ENCODE measurements at regions not wholly inside any gene's neighbourhood (a gene's known extent, or its start where the extent isn't known, plus 50 kb on each side); places are given as distances from the start of the nearest gene placed in this dataset.
"Not testable (repeated sequence)": the region's sequence is repeated elsewhere in the genome, so short reads cannot be mapped to it uniquely, and the experiment has no call there.

DNA sequence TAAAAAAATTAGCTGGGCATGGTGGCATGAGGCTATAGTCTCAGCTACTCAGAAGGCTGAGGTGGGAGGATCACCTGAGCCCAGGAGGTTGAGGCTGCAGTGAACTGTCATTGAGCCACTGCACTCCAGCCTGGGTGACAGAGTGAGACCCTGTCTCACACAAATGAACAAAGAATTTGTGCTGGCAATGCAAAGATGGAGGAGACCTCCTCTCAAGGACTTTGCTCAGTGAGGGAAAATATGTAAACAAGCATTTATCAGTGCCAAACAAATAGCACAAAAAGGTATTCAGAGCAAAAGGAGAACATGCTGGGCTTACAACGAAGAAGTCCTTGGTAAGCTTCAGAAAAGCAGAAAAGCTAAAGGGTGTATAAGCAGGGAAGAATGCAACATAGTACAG, 113.1 kb upstream of the UMPS start:
- DNase-seq: no peak

DNA sequence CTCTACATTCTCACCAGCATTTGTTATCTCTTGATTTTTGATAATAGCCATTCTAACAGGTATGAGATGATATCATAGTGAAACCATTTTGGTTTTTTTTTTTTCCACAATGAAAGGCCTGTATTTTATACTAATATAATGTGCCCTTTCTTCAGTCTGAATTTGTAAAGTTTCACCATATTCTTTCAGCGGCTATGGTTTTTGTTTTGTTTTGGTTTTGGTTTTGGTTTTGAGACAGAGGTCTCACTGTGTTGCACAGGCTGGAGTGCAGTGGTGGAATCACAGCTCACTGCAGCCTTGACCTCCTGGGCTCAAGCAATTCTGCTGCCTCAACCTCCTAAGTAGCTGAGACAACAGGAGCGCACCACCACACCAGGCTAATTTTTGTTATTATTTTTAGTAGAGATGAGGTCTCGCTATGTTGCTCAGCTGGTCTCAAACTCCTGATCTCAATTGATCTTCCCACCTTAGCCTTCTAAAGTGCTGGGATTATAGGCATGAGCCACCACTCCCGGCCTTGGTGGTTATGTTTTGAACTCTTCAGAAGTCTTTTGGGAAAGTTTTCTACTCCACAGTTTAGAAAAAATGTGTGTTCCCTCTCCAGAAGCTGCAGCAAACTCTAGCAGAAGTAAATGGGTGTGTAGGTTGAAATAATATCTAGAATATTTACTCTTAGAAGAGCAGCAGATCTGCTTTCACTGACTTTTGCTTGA, 110.2 kb upstream of the UMPS start:
- DNase-seq: no peak

DNA sequence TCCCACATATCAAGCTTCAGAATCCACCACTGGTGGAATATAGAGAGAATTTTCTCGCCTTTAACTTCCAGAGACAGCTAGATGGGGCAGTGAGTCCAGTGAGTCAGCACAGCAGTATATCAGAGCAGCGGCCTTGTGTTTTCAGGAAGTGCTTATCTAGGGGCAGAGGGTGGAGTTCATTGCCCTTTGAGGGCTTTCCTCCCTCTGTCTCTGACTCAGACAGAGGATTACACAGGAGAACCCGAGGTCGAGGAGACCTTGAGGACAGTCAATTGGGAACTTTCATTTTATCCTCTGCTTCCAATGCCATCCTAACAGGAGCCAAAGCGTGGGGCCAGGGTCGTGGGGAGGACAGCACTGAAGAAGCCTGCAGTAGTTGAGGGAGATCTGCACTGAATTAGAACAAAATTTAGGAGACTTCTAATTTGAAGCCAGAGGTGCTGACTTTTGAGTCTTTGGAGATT, 109.6 kb upstream of the UMPS start:
- DNase-seq: peak; percentile 28

DNA sequence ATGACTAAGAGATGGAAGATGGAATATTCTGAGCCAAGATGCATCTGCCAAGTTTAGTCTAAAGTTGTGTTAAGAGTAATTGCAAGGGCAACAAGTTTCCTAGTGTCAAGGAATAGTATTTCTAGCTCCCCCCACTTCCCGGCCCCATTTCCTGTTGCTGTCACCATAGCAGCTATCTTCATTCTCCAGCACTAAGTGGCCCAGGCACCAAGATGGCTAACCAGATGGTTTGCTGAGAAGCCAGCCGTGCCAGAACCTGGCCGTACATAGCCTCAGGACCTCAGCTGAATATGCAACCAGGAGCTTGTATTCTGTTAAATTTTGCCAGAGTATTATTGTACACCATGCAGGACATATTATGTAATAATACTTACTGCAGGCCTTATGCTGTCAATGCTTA, 108.8 kb upstream of the UMPS start:
- no peak for DNase-seq

DNA sequence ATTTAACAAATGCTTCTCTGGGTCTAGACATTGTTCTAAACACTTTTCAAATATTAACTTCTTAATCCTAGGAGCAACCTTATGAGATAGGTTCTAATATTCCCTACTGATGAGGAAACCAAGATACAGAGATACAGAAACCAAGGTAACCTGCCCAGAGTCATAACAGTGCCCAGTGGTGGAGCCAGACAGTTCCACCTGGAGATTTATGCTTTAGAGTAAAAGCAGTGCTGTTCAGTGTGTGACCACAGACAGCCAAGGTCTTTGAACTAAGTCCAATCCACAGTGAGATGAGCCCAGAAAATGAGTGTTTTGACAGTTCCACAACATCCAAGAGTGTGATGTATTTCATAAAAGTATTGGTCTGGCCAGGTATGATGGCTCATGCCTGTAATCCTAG, 105.2 kb upstream of the UMPS start:
- DNase-seq: no peak

DNA sequence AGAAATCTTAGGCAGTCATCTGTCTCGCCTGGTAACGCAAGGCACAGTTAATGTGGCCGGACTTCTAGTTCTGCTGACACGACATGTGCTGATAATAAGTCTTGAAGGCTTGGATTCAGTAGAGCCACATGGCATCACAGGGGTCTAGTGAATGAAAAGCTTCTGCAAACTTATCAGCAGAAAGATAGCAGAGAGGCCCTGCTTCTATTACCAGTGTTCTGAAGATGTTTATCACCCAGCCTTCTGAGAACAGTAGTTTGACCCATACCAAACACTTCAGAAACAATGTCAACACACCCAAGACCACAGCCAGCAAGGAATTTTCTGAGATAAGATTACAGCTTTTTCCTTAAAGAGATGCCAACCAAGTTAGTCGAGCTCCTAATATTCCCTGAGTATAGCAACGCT, 102.7 kb upstream of the UMPS start:
- DNase-seq: peak; percentile 42

DNA sequence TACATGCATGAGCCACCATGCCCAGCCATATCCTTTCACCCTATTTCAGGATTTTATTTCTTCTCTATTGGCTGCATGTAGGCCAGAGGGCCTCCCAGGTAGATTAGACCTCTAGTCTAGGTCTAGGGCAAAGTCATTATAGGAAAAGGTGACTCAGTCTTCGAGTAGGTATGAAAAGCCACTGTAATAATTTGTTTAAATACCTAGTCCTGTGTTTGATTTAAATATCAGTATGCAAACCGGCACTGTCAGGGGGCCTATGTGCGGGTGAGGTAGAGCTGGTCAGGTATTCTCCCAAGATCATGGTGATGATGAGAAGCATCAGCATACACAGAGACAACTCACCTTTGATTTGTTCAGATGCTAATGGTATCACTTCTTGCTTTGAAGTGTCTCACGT, 101.4 kb upstream of the UMPS start:
- no peak for DNase-seq

DNA sequence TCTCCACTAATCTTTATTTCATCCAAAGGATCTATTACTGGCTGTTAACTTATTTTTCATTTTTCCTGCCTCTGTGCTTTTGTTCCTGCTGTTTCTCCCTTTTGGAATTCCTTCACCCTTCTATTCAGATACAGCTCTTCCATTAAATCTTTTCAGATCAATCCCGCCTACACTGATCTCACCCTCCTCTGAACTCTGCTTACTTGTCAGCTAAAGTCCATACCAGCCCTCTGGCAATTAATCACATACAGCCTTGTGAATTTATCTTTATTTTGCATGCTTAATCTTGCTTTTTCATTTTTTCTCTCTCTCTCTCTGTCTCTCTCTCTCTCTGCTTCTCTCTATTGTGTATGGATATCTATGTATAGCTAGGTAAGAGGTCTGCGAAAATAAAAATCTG, 100.8 kb upstream of the UMPS start:
- no peak for DNase-seq

DNA sequence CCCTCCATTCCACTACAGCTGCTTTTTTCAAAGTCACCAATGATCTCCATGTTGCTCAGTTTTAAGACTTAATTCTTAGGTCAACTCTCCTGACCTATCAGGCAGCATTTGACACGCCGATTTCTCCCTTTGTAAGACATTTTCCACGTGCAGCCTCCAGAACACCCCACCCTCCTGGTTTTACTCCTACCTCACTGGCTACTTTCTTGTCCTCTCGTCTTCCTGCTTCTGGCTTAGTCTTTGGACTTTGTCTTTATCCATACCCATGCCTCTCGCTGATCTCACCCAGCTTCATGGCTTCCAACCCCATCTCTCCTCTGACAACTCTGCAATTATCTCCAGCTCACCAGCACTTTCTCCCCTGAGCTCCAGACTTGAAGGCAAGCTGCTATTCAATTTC, 99.3 kb upstream of the UMPS start:
- DNase-seq: no peak

DNA sequence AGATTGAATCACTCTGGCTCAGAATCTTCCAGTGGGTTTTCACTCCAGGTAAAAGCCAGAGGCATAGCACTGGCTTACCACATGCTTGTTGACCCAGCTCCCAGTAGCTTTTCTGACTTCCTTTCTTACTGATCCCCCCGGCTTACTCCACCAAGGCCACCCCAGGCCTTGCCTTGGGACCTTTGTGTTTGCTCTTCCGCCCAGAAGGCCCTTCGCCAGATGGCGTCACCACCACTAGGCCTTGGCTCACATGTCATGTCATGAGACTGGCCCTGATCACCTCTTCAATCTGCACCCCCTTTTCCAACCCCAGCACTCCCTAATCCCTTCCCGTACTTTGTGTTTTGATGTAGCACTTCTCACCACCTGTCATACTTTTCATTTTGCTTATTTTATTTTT, 98.5 kb upstream of the UMPS start:
- no peak for DNase-seq

DNA sequence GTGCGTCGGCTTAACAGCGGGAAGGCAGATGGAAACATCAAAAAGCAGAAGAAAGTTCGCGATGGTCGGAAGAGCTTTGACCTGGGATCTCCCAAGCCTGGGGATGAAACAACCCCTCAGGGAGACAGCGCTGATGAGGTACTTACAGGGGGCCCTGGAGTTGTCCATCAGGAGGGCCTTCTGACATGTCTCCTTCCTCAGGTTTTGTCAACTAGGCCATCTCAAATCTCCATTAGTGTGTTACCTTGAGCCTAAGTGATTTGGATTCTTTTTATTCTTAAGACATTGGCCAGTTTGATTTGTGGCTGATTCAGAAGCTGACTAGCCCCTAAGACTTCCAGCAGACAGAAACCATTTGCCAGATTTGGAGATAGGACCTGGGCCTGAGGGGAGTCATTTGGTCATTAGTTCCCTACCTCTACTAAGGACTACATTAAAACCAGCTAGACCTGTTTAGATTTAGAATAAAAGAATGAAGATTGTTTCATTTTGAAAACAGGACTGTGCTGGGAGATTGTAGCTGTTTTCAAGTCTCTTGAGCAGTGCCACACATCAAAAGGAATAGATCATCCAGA, 97.6 kb upstream of the UMPS start:
- DNase-seq: no peak

DNA sequence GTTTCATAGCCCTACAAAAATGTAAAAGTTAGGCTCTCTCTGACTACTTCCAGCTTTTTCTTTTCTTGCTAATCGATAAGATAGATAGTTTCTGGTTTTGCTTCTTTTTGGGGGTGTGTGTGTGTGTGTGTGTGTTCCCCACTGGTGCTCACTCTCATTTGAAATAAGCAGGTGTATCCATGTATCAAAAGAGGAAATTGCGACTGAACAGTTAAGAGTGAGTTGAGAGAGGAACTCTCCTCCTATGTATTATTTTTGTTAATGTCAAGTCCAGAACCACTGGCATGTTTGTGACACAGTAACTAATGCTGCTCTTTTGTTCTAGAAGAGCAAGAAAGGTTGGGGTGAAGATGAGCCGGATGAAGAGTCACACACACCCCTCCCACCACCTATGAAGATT, 96.7 kb upstream of the UMPS start:
- DNase-seq: no peak

DNA sequence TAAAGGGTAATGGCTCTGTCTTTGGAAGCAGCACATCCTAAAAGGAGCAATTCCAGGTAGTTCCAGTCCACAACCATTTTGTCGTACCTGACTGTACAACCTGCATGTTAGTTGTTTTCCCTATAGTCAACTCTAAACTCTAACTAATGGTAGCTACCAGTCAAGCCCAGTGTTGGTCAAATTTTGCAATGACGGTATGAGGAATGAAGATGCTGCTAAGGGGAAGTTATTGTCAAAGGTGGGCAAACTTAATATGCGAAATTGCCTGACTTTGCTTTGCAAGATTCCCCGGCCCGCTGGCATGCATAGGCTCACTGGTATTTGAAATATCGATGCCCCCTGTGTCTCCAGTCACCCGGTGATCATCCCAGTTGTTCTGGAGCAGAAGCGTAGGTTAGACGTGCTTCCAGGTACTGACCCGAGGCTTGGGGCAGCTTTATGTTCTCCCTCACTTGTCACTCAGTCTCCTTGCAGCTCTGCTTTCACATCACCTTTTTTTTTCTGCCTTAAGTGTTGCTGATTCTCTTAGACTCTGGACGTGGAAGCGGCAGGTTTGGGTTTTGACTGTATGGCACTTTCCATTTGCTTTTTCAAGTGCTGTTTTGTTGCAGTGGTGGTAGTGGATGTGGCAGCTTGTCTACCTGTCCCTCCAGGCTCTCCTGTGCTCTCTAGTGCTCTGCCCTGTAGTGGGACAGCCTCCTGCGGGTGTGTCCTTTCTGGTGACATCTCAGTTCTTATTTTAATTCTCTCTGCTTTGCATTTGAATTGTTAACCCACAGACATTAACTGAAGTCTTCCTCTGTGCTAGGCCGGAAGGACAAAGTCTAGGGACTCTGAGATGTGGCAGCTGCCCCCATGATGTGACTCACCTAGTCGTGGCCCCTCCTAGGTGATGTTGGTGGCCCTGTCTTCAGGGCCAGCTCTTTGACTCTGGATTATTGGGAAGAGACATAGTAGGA, 95.8 kb upstream of the UMPS start:
- DNase-seq: no peak

DNA sequence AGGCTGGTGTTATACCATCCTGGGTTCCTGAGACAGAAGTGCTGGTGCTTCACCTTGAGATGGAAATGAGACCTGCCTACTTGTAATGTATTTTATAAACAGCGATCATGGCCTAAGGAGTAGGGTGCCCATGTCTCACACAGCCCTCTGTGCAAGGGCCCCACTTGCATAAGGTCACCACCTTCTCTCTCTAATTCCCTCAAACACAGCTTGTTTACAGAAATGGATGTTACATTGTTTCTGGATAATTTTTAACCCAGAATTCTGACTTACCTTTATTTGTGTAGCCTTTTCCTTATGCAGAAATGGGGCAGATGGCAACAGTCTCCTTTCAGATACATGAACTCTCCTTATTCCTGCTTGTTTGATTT, 95.1 kb upstream of the UMPS start:
- DNase-seq: no peak

DNA sequence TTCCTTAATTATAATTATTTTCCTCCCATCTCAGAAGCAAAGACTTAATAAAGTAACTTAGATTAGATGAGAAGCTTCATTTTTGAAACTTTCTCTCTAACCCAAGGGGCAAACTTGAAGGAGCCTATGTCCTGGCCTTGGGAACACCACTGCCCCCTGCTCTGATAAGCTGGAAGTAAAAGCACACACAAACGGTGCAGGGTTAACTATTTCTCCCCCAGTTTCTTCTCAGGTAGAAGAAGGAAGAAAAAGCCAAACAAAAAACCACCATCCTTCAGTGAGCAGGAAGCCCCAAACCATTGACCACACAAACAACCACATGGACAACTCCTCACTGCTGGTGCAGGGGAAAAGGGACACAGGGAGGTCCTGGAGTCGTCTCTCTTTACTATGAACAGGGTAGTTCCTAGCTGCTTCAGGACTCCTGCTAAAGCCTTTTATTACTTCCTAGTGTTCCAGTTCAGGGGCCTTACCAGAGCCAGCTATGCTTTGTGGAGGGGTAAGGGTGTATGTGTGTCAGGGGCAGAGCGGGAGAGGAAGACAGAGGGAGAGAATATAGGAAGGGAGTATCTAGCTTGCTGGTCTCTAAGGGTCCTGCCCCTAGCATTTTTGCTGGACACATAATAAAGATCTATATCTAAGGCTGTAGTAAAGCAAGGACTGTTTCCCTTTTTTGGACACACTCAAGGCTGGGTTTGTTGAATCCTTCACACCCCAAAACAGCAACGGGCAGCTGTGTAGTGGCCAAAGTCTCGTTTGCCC, 94.0 kb upstream of the UMPS start:
- no peak for DNase-seq

DNA sequence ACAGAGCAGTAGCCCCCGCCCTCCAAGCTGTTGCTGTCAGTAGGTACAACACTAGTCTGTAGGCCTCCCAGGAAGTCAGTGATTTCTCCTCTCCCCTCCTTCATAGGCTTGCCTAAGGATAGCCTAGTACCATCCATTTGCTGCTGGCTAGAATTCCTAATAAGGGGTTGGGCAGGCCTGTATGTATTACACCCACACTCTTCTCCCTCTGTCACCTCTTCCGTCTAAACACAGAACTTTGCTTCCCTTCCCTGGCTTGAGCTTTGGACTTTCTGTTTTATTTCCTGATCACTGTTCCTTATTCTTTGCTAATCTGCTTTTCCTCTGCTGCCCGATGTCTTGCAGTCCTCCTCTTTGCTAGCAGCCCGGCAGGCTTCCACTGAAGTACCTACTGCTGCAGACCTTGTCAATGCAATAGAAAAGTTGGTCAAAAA, 93.4 kb upstream of the UMPS start:
- DNase-seq: no peak

DNA sequence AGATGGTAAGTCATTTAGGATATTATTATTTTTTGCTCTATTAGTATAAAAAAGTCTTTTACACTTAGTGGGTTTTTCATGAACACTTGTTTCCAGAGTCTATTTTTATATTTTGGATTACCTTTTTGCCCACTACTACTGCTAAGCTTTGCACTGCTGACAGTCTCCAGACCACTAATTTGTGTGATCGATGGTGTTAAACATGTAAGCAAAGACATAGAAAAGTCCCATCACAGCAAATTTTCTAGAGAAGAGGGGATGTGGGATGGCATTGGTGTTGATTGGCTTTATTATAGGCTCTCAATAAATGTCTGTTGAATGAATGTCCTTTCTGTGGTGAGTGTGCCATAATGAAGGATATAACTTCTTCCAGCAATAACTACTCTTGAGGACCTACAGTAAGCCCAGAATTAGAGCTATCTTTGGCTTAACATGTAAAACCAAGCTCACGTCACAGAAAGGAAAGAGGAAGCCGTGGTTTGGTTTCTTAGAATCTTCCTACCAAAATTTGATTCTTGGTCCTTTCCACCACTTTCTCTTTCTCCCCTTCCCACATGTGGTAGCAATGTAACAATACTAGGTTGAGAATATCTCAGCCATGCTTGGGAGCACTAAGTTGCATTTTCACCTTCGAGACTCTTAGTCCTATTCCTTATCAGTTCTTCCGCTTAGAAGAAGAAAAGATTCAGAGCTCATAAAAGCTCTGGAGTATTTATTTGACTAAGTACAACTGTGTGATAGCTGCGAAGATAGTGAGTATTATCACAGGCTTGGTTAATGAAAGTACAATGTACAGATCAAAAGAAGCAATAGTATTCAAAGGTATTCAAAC, 90.6 kb upstream of the UMPS start:
- DNase-seq: no peak

DNA sequence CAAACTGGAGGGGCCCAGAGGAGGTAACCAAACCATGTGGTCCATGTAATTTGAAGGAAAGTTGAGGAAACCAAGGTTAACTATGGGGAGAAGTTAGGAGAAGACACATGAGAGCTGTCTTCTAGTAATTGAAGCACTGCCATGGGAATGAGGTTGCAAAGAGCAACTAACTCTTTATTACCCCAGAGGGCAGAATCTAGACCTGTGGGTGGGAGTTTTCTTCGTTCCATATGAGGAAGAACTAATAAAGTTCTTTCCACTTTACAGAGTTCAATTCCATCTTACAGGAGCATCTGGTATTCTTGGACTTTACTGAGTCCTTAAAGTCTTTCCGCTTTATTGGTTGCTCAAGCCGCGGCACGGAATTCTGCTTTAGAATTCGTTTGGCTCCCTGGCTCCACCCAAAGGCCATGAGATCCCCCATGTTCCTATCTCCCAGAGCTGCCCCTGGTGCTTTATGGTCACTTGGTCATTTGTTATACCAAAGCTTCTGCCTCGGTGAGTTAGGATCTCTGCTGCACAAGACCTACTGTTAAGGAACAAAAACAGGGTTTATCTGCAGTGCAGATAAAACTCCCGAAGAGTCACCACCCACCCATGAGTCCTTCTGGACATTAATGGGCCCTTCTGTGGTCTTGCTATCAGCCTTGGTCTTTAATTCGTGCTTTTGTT, 89.5 kb upstream of the UMPS start:
- DNase-seq: no peak

DNA sequence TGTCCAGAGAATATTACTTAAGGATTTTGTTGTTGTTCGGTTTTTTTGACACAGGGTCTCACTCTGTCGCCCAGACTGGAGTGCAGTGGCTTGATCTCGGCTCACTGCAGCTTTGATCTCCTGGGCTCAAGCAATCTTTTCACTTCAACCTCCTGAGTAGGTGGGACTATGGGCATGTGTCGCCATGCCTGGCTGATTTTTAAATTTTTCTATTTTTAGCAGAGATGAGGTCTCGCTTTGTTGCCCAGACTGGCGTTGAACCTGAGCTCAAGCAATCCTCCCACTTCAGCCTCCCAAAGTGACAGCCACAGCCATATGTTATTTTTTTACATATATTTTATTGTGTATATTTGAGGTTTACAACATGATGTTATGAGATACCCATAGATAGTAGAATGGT, 86.8 kb upstream of the UMPS start:
- no peak for DNase-seq

DNA sequence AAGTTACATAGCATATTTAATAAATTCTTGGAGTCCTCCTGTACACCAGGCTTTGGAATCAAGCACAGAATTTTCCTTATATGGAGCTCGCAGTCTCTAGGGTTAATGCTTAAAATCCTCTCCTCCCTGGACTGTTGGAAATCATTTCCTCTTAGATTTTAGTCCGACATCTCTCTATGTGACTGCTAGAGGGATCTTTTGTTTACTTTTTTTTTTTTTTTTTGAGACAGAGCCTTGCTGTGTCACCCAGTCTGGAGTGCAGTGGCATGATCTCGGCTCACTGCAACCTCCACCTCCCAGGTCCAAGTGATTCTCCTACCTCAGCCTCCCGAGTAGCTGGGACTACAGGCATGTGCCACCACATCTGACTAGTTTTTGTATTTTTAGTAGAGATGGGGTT, 84.1 kb upstream of the UMPS start:
- not testable (repeated sequence) for DNase-seq

DNA sequence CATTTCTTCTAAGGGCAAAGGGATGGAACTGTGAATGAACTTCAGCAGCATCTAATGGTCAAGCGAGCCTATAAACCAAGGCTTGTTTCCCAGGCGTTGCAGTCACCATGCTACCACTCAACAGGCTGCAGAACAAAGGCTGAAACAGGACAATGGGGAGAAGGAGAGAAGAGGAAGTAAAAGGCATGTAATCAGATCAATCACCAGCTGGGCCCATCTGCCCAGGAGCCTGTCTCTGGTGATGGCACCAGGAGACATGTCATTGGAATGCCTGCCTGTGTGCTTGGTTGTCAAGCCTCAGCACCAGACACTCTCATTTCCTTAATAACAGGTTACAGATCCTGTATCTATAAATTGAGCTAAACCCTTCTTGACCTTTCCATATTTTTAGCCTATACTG, 81.7 kb upstream of the UMPS start:
- no peak for DNase-seq
